Activated naive CD4-positive, alpha-beta T cell treated with anti-CD3 and anti-CD28 coated beads for 36 hours (primary cell): ENCODE measurements at regions not wholly inside any gene's neighbourhood (a gene's known extent, or its start where the extent isn't known, plus 50 kb on each side); places are given as distances from the start of the nearest gene placed in this dataset.

ENCODE experiments used
- CTCF ChIA-PET: fragments of 350-600 bp; sonication (Branson Sonifier 250); formaldehyde crosslinking; loops from one replicate; lab custom pipeline; 2021; ENCODE audit warnings: antibody characterized with exemption; lab: Charles Lee
- DNase-seq: peaks from one replicate; pipeline ENCODE4 v3.0.0-alpha.2; 2020
- H3K27ac Mint-ChIP-seq: one replicate; pipeline ENCODE4 v1.8.0; 2021; ENCODE audit warnings: mild to moderate bottlenecking, mixed read lengths
- H3K27me3 Mint-ChIP-seq: one replicate; pipeline ENCODE4 v1.8.0; 2021; ENCODE audit warnings: low read depth, mixed read lengths
- H3K36me3 Mint-ChIP-seq: one replicate; pipeline ENCODE4 v1.8.0; 2021; ENCODE audit warnings: low read depth, mixed read lengths
- H3K4me1 Mint-ChIP-seq: one replicate; pipeline ENCODE4 v1.8.0; 2021; ENCODE audit warnings: low read depth, mixed read lengths
- H3K4me3 Mint-ChIP-seq: one replicate; pipeline ENCODE4 v1.8.0; 2021; ENCODE audit warnings: mild to moderate bottlenecking, moderate library complexity, mixed read lengths
- H3K9me3 Mint-ChIP-seq: one replicate; pipeline ENCODE4 v1.8.0; 2021; ENCODE audit warnings: mixed read lengths
- intact Hi-C: fragments of 100-400 bp; cut with micrococcal nuclease; formaldehyde crosslinking; loops from one replicate; pipeline ENCODE4 v1.15.1; 2023

GRCh38 chr1:86296305-86297205 lies 99.6 kb downstream of the ODF2L start:
- DNase-seq: no peak
- Mint-ChIP-seq H3K36me3 (no peaks in the 10 kb centered on the region), H3K27me3 (no peaks in the 10 kb centered on the region), H3K9me3 (peaks cover 6% of the 10 kb centered on the region), H3K4me3 (no peak overlapping the region), H3K27ac (no peak overlapping the region), H3K4me1 (no peaks in the 10 kb centered on the region)
- CTCF ChIA-PET: no interaction called here
- intact Hi-C loops: no loop called here

GRCh38 chr1:86289746-86290145 lies 106.4 kb downstream of the ODF2L start:
- H3K27me3 Mint-ChIP-seq: no peaks in the 10 kb centered on the region
- H3K27ac Mint-ChIP-seq: no peak overlapping the region
- no peaks in the 10 kb centered on the region for H3K36me3 Mint-ChIP-seq
- no peak overlapping the region for H3K4me3 Mint-ChIP-seq
- peaks cover 2% of the 10 kb centered on the region for H3K9me3 Mint-ChIP-seq
- intact Hi-C loops: no loop called here
- DNase-seq: no peak
- CTCF ChIA-PET: no interaction called here
- no peaks in the 10 kb centered on the region for H3K4me1 Mint-ChIP-seq

- CTCF ChIA-PET: no interaction called here
- Mint-ChIP-seq H3K9me3 (peaks cover 2% of the 10 kb centered on the region), H3K27me3 (no peaks in the 10 kb centered on the region)
Observed at GRCh38 chr1:86289161-86289560, 107.0 kb downstream of the ODF2L start.

GRCh38 chr1:86288586-86289147 lies 107.5 kb downstream of the ODF2L start:
- H3K36me3 Mint-ChIP-seq: no peaks in the 10 kb centered on the region
- DNase-seq: no peak
- no peaks in the 10 kb centered on the region for H3K27me3 Mint-ChIP-seq
- intact Hi-C loops: no loop called here
- H3K27ac Mint-ChIP-seq: no peak overlapping the region
- peaks cover 2% of the 10 kb centered on the region for H3K9me3 Mint-ChIP-seq
- no peak overlapping the region for H3K4me3 Mint-ChIP-seq
- CTCF ChIA-PET: no interaction called here
- no peaks in the 10 kb centered on the region for H3K4me1 Mint-ChIP-seq

More at GRCh38 chr1:86289161-86289560, 107.0 kb downstream of the ODF2L start:
- Mint-ChIP-seq H3K27ac (no peak overlapping the region), H3K4me3 (no peak overlapping the region), H3K4me1 (no peaks in the 10 kb centered on the region), H3K36me3 (no peaks in the 10 kb centered on the region)
- DNase-seq: no peak
- intact Hi-C loops: no loop called here

GRCh38 chr1:86285796-86286195 lies 110.3 kb downstream of the ODF2L start:
- CTCF ChIA-PET: no interaction called here
- H3K36me3 Mint-ChIP-seq: no peaks in the 10 kb centered on the region
- no peak overlapping the region for H3K27ac Mint-ChIP-seq
- no peaks in the 10 kb centered on the region for H3K9me3 Mint-ChIP-seq
- intact Hi-C loops: no loop called here
- H3K4me1 Mint-ChIP-seq: no peaks in the 10 kb centered on the region
- H3K4me3 Mint-ChIP-seq: no peak overlapping the region
- H3K27me3 Mint-ChIP-seq: no peaks in the 10 kb centered on the region
- no peak for DNase-seq

GRCh38 chr1:86282611-86283010 lies 113.5 kb downstream of the ODF2L start:
- no peaks in the 10 kb centered on the region for H3K27me3 Mint-ChIP-seq
- no peaks in the 10 kb centered on the region for H3K36me3 Mint-ChIP-seq
- DNase-seq: no peak
- no peaks in the 10 kb centered on the region for H3K4me1 Mint-ChIP-seq
- CTCF ChIA-PET: no interaction called here
- intact Hi-C loops: no loop called here
- H3K27ac Mint-ChIP-seq: no peak overlapping the region
- H3K4me3 Mint-ChIP-seq: no peak overlapping the region
- no peaks in the 10 kb centered on the region for H3K9me3 Mint-ChIP-seq

GRCh38 chr1:86277936-86278335 lies 118.2 kb downstream of the ODF2L start:
- H3K27ac Mint-ChIP-seq: no peak overlapping the region
- DNase-seq: no peak
- no peak overlapping the region for H3K4me3 Mint-ChIP-seq
- no peaks in the 10 kb centered on the region for H3K9me3 Mint-ChIP-seq
- CTCF ChIA-PET: no interaction called here
- H3K36me3 Mint-ChIP-seq: no peaks in the 10 kb centered on the region
- intact Hi-C loops: no loop called here
- H3K4me1 Mint-ChIP-seq: no peaks in the 10 kb centered on the region
- H3K27me3 Mint-ChIP-seq: no peaks in the 10 kb centered on the region

- intact Hi-C loops: no loop called here
- Mint-ChIP-seq H3K4me1 (no peaks in the 10 kb centered on the region), H3K36me3 (no peaks in the 10 kb centered on the region), H3K27ac (no peak overlapping the region), H3K4me3 (no peak overlapping the region), H3K9me3 (no peaks in the 10 kb centered on the region), H3K27me3 (no peaks in the 10 kb centered on the region)
- no peak for DNase-seq
- CTCF ChIA-PET: no interaction called here
Observed at GRCh38 chr1:86273066-86273465, 116.5 kb upstream of the COL24A1 start.

- Mint-ChIP-seq H3K36me3 (no peaks in the 10 kb centered on the region), H3K4me1 (no peaks in the 10 kb centered on the region), H3K27me3 (no peaks in the 10 kb centered on the region), H3K9me3 (no peaks in the 10 kb centered on the region), H3K4me3 (no peak overlapping the region), H3K27ac (no peak overlapping the region)
- intact Hi-C loops: no loop called here
- CTCF ChIA-PET: no interaction called here
- no peak for DNase-seq
Observed at GRCh38 chr1:86272083-86272482, 115.5 kb upstream of the COL24A1 start.

GRCh38 chr1:86271046-86271445 lies 114.5 kb upstream of the COL24A1 start:
- Mint-ChIP-seq H3K27ac (no peak overlapping the region), H3K36me3 (no peaks in the 10 kb centered on the region), H3K9me3 (no peaks in the 10 kb centered on the region), H3K4me3 (no peak overlapping the region), H3K27me3 (no peaks in the 10 kb centered on the region), H3K4me1 (no peaks in the 10 kb centered on the region)
- DNase-seq: no peak
- intact Hi-C loops: no loop called here
- CTCF ChIA-PET: no interaction called here

- CTCF ChIA-PET: no interaction called here
- intact Hi-C loops: no loop called here
- peaks cover 1% of the 10 kb centered on the region for H3K27me3 Mint-ChIP-seq
- DNase-seq: no peak
- no peak overlapping the region for H3K27ac Mint-ChIP-seq
- no peaks in the 10 kb centered on the region for H3K36me3 Mint-ChIP-seq
- no peaks in the 10 kb centered on the region for H3K4me1 Mint-ChIP-seq
- H3K9me3 Mint-ChIP-seq: no peaks in the 10 kb centered on the region
- H3K4me3 Mint-ChIP-seq: no peak overlapping the region
Observed at GRCh38 chr1:86263101-86263500, 106.5 kb upstream of the COL24A1 start.

GRCh38 chr1:86260476-86260875 lies 103.9 kb upstream of the COL24A1 start:
- Mint-ChIP-seq H3K4me1 (no peaks in the 10 kb centered on the region), H3K27ac (no peak overlapping the region), H3K36me3 (no peaks in the 10 kb centered on the region), H3K4me3 (no peak overlapping the region), H3K27me3 (peaks cover 1% of the 10 kb centered on the region), H3K9me3 (no peaks in the 10 kb centered on the region)
- CTCF ChIA-PET: no interaction called here
- intact Hi-C loops: no loop called here
- DNase-seq: no peak

- no peak overlapping the region for H3K27ac Mint-ChIP-seq
- H3K9me3 Mint-ChIP-seq: no peaks in the 10 kb centered on the region
- no peaks in the 10 kb centered on the region for H3K4me1 Mint-ChIP-seq
- DNase-seq: no peak
- CTCF ChIA-PET: interaction anchor here (0.6 kb wide), 1 partner anchor 57 kb away, joined by 4 read pairs; no protein-coding TSS in a partner anchor
- H3K36me3 Mint-ChIP-seq: no peaks in the 10 kb centered on the region
- H3K4me3 Mint-ChIP-seq: no peak overlapping the region
- peaks cover 1% of the 10 kb centered on the region for H3K27me3 Mint-ChIP-seq
- intact Hi-C loops: no loop called here
Observed at GRCh38 chr1:86259390-86259789, 102.8 kb upstream of the COL24A1 start.
